GM12872 (cell line): ENCODE measurements at regions not wholly inside any gene's neighbourhood (a gene's known extent, or its start where the extent isn't known, plus 50 kb on each side); places are given as distances from the start of the nearest gene placed in this dataset.

Experiments
- TF ChIP-seq, protein P1 (sequence below): IDR thresholded peaks from 3 replicates; pipeline ENCODE4 v1.5.1; 2011; ENCODE audit warnings: low read depth, mild to moderate bottlenecking, low read length, moderate library complexity; ENCODE audit not compliant: insufficient read depth

DNA sequence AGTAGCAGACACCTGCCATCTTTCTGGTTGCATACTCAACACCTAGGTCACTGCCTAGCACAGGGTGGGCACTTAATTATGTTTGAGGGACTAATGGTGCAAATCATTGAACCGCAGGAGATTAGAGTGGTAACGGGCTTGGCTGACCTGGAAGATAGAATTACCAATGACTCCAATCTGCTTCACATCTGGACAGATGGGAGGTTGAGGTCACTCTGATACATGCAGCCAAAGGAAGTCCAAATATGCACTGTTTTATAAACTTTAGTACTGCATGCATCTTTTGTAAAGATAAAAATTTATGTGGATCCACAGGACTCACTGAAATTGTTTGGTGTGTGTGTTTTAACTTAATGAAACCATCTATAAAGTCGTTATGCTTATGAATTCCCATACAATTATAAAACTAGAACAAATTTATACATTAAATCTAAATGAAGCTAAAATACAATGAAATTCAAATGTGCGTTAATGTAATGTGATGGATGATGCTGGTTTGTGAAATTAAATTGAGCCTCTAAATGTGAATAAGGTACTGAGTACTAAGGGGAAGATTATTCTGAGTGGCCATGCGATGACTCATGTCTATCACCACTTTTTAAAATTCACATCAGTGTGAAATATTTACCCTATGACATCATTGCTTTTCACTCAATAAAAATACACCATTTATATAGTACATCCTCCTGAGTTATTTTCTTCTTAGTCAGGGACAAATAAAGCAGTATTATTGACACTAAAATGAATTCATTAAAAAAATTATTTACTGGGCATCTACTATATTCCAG lies 224.7 kb upstream of the FAM78B start:
- TF ChIP-seq, protein P1, sequence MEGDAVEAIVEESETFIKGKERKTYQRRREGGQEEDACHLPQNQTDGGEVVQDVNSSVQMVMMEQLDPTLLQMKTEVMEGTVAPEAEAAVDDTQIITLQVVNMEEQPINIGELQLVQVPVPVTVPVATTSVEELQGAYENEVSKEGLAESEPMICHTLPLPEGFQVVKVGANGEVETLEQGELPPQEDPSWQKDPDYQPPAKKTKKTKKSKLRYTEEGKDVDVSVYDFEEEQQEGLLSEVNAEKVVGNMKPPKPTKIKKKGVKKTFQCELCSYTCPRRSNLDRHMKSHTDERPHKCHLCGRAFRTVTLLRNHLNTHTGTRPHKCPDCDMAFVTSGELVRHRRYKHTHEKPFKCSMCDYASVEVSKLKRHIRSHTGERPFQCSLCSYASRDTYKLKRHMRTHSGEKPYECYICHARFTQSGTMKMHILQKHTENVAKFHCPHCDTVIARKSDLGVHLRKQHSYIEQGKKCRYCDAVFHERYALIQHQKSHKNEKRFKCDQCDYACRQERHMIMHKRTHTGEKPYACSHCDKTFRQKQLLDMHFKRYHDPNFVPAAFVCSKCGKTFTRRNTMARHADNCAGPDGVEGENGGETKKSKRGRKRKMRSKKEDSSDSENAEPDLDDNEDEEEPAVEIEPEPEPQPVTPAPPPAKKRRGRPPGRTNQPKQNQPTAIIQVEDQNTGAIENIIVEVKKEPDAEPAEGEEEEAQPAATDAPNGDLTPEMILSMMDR = no peak

DNA sequence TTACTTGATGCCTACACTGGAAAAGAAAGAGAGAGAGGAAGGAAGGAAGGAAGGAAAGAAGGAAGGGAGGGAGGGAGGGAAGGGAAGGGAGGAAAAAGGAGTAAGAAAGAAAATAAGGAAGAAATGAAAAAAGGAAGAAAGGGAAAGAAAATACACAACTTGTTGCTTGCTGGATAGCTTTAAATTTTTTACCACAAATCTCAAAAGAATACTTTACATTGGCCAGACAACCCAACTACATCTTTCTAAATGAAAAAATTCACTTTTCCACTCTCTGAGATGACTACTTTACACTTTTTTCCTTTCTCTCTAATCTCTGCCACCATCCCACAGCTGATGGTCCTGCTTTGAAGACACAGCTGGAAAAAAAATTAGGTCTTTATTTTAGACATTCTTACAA lies 228.9 kb upstream of the FAM78B start:
- TF ChIP-seq, protein P1 = no peak

DNA sequence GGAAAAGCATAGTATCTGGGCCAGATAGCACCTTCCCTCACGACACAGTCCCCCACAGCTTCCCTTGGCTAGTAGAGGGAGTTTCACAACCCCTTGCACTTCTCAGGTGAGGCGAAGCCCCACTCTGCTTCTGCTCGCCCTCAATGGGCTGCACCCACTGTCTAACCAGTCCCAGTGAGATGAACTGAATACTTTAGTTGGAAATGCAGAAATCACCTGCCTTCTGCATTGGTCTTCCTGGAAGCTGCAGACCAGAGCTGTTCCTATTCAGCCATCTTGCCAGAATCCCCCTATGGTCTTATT lies 243.2 kb upstream of the FAM78B start:
- TF ChIP-seq, protein P1 = no peak

DNA sequence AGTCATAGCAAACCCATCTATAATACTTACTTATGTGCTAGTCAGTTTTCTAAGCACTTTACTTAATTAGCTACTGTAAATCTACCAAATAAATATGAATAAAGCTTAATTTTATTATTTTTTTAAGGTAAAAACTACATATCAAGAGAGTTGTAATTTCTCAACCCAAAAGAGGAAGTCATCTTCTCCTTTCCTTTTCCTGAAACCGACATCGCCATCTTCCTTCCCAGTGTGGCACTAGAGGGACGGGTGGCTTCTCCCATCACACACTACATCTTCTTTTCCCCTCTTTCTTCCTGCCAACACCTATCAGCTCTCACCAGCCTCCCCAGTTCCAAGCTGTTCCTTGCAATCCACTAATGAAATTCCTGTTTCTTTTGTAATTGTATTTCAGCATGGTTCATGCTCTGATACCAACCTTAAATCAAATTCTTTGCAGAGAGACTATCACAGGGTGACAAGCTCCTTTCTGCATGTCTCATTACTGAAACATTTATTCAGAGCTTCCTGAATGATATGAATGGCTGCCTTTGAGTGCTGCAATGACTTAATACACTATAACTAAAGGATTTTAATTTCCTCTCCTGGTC lies 251.6 kb upstream of the FAM78B start:
- TF ChIP-seq, protein P1 = no peak

DNA sequence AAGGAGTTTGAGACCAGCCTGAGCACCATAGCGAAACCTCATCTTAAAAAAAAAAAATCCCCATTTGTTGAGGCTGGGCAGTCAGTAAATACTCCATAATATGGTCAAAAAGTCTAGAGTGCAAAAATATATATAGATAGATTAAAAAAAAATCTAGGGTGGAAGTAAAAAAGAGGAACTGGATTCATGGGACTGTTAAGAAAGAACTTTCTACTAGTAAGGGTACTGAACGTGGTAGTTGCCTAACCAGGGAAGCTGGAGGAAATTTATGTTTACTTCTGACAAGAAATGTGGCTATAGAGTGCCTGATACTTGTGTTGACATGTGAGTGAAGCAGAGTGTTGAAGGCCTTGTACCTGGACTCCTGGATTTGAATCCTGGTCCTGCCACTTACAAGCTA lies 265.9 kb upstream of the FAM78B start:
- TF ChIP-seq, protein P1 = no peak

DNA sequence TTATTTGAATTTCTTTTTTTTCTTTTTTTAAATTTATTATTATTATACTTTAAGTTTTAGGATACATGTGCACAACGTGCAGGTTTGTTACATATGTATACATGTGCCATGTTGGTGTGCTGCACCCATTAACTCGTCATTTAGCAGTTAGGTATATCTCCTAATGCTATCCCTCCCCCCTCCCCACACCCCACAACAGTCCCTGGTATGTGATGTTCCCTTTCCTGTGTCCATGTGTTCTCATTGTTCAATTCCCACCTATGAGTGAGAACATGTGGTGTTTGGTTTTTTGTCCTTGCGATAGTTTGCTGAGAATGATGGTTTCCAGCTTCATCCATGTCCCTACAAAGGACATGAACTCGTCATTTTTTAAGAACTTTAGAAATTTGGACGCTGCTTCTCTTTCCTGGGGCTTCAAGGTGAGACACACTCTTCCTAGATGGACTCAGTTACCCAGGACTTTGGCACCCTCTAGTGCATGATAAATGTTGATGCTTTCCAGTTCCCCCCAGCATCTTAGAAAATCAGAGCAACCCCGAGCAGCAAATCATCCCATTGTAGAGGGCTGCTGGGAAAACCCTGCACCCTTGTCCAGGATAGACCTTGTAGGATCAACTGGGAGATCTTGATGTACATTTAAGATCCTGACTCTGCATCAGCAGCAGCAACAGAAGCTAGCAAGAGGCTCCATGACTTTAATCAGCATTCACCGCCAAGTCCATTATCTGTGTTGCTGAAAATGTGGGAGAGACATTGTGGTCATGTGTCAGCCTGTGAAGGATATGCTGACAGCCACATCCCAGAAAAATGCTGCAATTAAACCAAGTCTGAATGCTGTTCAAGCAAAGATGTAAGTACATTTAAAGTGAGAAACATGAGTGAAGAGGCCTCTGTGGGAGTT lies 266.9 kb upstream of the FAM78B start:
- TF ChIP-seq, protein P1 = 0 out of 3 replicates have a peak, but pooled peaks have one; percentile 18

DNA sequence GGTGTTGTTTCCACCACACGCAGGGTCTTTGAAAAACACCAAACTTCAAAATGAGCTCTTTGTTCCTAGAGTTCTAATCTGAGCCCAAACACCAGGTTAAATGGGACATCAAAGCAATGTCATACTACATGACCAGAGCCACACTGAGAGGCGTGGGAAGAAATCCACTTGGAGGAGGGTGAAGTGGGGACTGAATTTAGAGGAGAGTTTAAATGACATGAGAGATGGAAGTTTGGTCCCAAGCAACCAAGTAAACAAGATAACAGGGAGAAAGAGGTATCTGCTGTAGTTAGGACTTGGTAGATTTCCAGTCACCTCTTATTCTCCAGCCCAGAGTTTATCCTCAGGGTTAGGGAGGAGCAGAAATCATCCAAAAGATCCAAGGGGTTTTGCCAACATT lies 290.9 kb upstream of the FAM78B start:
- TF ChIP-seq, protein P1 = no peak
